AG04449 (cell line): ENCODE measurements at regions not wholly inside any gene's neighbourhood (a gene's known extent, or its start where the extent isn't known, plus 50 kb on each side); places are given as distances from the start of the nearest gene placed in this dataset.

Experiments used
- CTCF ChIA-PET: fragments of 350-600 bp; formaldehyde crosslinking; extraction: SDS; loops from one replicate; lab custom pipeline; 2021; ENCODE audit warnings: antibody characterized with exemption; lab: Yijun Ruan, JAX
- POLR2A ChIA-PET: fragments of 400-600, 350-600 bp; formaldehyde crosslinking; extraction: SDS; loops from one replicate; lab custom pipeline; 2020; ENCODE audit warnings: antibody characterized with exemption, inconsistent platforms; lab: Yijun Ruan, JAX
- DNase-seq: peaks from one replicate; pipeline ENCODE4 v3.0.0-alpha.2; 2010; ENCODE audit warnings: low read depth, low spot score
- H3K4me3 ChIP-seq: 2 replicates; pipeline ENCODE4 v1.5.1; 2011; ENCODE audit warnings: low read depth, mild to moderate bottlenecking, control low read depth, low read length
- CTCF ChIP-seq: IDR thresholded peaks from one replicate; pipeline ENCODE4 v1.5.1; 2011; ENCODE audit warnings: mild to moderate bottlenecking, moderate library complexity, low read length, control low read depth, inconsistent platforms; ENCODE audit not compliant: insufficient read depth; ENCODE audit errors: missing control alignments

GRCh38 chr15:70199124-70199482 is 101.4 kb upstream of the TLE3 start:
- ChIA-PET CTCF (no interaction called here), POLR2A (no interaction called here)
- TF ChIP-seq CTCF, result no peak
- no peak overlapping the region for H3K4me3 ChIP-seq
- DNase-seq, result no peak

GRCh38 chr15:70198441-70199123 is 100.9 kb upstream of the TLE3 start:
- no peak for DNase-seq
- no peak overlapping the region for H3K4me3 ChIP-seq
- ChIA-PET POLR2A (no interaction called here), CTCF (interaction anchor here (1.4 kb wide), 1 partner anchor 15 kb away, joined by 3 read pairs; no protein-coding TSS in a partner anchor)
- TF ChIP-seq CTCF, result no peak

- ChIA-PET POLR2A (no interaction called here), CTCF (interaction anchor here (1.4 kb wide), 1 partner anchor 15 kb away, joined by 3 read pairs; no protein-coding TSS in a partner anchor)
- DNase-seq, result no peak
- H3K4me3 ChIP-seq, result no peak overlapping the region
- TF ChIP-seq CTCF, result no peak
Measured at GRCh38 chr15:70197945-70198361, 100.2 kb upstream of the TLE3 start.

- no peak for TF ChIP-seq CTCF
- no peak for DNase-seq
- POLR2A ChIA-PET, result no interaction called here
- CTCF ChIA-PET, result interaction anchor here (1.4 kb wide), 1 partner anchor 16 kb away, joined by 3 read pairs; no protein-coding TSS in a partner anchor
- H3K4me3 ChIP-seq, result no peak overlapping the region
Measured at GRCh38 chr15:70197318-70197944, 99.7 kb upstream of the TLE3 start.

GRCh38 chr15:70196372-70197316 is 98.9 kb upstream of the TLE3 start:
- POLR2A ChIA-PET, result interaction anchor here (1.0 kb wide), 1 partner anchor 97 kb away, joined by 4 read pairs; no protein-coding TSS in a partner anchor
- CTCF ChIA-PET, result no interaction called here
- peak; percentile 82 for DNase-seq
- no peak overlapping the region for H3K4me3 ChIP-seq
- no peak for TF ChIP-seq CTCF
